Hippocampal formation (tissue), 2 donors: ENCODE measurements at regions not wholly inside any gene's neighbourhood (a gene's known extent, or its start where the extent isn't known, plus 50 kb on each side); places are given as distances from the start of the nearest gene placed in this dataset.

Source experiments
- DNase-seq, 2 donors: peaks; one replicate each; lab custom pipeline; 2025; lab: John Stamatoyannopoulos, UW

DNA sequence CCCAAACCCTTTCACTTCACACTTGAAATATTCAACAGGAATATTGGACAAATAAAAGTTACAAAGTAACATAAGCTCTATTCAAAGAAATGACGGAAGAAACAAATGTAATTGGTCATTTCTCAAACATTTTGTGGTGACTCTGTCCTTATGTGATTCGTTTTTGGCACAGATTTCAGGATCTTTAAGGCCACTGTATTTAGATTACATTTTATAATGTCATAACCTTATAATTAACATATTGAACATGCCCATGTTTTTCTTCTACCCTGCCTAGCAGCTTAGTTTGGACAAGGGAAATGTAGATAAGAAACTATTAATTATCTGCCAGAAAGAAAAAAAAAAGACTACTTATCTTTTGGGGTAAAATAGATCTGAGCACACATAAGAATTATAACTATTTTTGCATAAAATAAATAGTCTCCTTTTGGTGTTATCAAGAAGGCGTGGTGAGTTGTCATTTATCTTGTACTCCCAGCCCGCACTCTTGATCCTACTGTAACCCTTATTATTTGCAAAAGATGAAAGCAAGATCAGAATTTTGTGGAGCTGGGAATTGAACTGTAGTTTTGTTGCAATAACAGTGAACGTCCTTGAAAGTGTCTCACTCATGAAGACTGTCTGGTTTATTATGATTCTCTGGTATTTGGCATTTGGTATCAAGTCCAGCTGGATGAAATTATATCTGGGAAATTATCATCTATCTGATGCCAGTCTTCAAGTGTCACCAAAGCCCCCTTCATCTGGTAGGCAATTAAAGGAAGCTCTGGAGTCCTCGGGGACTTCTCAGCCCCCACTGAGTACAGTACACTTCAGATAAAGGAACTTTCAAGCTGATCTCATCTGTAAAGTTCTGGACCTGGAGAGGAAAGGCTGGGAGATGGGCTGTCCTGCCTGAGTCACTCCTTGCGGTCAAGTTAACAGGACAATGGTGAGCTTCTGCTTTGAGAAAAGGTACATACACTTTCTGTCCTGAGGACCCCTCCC lies 175.7 kb upstream of the INHBA start:
- DNase-seq: no peak

DNA sequence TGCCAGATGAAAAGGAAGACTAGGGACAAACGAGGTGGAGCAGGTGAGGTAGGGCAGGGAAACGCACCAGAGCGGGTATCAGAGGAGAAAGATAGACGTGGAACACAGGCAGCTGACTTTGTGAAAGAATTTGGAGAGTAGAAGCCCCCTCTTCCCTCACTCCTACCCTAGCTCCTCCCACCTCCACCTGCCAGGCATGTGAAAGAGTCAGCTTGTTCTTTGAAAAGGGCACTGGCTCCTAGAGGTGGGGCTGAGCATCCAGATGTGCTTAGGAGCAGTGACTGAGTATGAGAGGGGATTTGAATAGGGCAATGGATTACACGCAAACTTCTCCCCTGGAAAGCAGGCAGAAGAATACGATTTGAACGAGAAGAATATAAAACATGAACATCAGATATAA lies 174.2 kb upstream of the INHBA start:
- DNase-seq: no peak

DNA sequence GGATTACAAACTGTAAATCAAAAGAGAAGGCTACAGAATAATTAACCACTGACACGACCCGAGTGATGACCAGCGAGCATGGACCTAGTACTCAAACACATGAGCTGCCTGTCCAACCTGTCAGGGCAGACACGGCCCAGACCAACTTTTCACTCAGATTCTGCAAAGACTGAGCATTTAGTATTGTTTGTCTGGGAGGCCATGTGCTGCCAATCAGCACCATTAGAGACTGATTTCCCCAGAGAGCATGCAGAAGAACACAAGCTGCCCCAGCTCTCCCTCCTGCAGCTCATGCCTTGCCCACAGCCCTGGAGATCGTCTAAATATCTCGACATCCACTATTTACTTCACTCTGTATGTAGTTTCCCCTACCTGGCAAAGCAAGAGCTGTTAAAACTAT lies 172.6 kb upstream of the INHBA start:
- DNase-seq: no peak

DNA sequence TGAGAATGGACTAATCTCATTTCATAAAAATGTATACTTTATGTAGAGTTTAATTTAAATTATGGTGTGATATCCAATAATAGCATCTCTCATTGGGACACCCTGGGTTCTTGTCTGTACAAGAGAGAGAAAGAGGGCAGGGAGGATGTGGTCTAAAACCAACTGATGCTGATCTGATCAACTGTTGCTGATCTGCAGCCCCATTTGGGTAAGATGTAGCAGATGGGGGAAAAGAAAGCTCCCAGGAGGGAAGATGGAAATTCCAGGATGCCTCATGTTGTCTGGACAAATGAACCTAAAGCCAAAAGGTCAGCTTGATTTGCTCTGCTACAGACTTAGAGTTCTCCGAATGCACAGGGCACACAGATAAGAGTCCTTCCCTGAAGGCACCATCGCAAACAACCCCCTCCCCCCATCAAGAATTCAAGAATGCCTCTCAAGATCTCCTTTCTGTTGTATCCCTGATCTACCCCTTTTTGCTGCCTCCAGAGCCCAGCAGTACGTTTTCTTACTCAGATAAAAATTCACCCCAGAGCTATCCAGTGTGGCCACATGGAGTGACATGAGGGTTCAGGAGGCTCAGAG lies 171.4 kb upstream of the INHBA start:
- no peak for DNase-seq

DNA sequence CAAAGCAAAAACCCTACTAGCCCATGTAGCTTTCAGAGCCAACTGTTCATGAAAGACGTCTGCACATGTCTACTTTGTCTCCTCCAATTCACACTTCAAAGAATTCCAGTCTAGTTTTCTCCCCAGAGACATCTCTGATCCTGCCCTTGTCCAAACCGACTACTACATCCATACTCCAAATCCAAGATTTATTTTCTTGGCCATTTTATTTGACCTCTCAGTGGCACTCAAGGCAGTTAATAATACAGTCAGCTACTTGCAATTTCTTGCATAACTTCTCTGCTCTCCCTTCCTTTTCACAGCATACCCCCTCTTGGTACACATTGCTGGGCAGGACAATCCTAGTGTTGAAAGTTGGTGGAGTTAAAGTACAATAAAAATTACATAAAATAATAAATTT lies 170.9 kb upstream of the INHBA start:
- DNase-seq: no peak

DNA sequence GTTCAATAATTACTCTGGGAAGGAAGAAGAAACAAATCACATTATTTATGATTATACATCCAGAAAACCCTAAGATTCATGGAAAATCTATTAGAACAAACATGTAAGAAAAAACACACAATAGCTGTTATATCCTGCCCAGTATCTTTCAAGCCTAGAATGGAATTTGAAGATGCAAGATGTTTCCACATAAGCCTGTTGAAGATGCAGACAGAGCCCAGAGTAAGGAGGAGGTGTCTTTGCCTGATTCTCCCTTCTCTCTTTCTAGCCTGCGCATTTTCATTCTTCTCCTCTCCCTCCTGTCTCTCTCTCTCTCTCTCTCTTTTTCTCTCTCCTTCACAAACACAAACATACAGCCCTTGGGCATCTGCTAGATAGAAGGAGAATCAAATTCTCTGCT lies 170.1 kb upstream of the INHBA start:
- no peak for DNase-seq

DNA sequence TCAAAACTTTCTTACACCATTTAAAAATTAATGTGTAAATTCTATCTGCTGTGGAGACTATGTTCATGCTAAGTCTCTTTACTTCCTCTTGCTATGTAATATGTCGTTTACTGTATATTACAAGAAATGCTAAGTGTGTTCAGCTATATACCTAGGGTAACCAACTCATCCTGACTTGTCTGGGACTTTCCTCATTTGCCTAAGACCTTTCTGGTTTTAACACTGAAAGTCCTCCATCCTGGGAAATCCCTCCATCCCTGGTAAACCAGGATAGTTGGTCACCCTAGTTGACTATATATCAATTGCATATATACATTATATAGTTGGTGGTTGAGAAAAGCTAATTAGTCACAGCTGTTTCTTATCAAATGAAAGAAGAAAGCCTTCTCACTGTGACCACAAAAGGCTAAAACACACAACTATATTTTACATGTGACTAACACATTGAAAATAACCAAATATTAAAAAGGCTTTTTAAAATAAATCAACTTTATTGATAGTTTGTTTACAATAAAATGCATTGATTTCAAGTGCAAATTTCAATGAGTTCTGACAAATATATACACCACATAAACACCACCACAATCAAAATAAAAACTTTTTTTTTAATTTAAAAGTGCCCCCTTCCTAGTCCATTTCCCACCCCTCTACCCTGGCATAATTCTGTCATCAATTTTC lies 167.7 kb upstream of the INHBA start:
- DNase-seq: no peak

DNA sequence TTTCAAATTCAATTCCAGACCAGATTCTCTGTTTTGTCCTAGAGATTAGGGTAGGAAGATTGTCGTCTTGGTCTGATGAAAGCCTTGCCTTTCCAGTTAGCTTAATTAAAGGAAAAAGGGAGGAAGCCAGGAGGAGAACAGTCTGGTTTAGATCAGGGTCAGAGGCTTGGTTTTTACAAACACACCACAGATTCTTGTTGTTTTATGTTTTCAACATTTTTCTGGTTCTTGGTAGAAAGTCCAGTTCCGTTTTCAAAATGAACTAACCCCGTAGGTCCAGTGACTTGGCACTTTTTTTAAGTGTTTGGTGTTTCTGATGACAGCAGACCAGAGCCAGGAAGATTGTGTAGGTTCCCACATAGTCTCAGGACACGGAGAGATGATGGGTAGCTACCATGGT lies 167.1 kb upstream of the INHBA start:
- no peak for DNase-seq

DNA sequence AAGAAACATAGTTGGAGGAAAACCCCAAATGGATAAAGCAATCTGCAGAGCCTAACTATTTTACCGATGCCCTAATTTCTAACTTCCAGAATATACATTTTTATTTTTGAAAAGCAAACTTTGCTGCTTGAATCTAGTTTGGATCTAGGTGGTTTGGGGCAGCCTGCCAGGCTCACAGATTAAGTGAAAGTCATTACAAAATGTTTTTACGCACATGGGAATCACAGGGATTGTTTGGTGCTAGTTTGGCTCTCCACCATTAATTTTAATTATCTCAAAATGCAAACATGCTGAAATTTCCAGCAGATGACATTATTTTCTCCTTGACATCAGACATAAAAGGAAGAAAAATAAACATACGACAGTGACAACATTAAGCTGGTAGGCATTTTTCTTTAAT lies 166.7 kb upstream of the INHBA start:
- no peak for DNase-seq

DNA sequence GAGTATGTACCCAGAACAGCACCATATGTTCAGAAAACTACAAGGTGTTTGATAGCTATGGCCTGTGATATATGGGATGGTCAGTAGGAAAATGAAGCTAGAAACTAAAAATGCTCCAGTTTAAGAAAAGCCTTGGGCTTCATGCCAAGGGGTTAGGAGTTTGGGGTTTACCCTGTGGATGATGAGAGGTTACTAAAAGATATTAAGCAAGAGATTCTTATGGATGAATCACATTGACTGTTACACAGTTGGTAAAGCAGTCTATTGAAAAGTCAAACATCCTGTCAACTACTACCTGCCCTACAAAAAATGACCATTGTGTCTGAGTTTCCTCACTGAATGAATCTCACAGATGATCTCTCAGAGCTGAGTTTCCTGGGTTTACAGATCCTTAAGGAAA lies 166.2 kb upstream of the INHBA start:
- DNase-seq: no peak

DNA sequence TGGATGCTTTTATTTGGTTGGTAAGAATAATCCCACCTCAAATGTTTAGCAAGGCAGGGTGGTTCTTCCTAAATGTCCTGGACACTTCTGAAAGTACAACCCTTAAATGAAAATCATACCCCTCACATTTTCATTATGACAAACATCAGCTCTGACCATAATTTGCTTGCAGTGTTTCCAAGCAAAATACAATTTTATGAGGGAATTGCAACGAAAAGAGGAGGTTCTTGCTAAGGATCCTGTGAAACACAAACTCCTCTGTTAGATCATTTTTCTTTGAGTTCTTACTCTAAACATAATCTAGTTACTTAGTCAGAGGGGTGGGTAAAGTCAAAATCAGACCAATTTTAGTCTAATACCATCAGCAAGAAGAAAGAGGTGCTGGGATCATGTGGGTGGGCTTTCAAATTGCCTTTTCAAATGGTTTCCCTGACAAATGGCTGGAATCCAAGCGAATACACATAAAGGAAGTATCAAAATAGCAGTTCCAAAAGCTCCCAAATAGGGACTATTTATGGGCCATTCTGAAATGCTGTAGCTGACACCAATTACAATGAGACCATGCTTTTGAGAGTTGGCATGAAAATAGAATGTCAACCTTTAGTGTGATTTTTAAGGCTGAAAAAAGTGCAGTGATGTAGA lies 164.9 kb upstream of the INHBA start:
- DNase-seq: no peak

DNA sequence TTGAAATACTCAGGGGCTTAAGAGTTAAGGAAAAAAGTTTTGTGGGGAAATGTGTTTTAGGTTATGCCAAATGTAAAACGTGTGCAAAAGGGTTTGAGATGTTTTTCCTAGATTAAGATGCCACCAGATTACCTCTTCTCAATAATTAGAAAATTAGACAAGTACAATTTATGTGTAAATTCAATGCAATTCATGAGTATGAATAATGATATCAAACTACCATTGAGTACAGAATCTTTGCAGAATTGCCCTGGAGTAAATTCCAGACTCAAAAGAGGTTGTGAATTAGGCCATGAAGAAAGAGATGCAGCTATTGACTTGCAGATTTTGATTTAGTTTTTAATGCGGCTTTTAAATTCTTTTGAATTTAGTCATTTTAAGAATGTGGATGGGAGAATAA lies 159.4 kb upstream of the INHBA start:
- DNase-seq: no peak

DNA sequence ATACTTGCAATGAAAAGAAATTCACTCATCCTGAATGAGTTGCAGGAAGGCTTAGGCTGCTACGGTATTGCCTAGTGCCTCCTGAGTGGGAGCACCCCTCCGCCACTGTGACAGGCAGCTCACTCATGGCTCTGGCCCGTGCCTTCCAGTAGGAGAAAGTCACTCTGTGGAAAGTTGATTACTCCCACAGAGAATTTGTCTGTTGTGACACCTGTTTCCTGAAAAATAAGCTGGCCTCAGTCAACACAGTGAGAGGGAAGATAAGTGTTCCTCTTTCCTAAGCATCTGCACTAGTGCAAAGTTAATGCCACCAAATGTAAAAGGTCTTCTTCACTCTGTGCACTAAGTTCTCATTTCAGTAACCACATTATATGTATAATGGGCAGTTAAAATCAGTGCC lies 158.8 kb upstream of the INHBA start:
- no peak for DNase-seq

DNA sequence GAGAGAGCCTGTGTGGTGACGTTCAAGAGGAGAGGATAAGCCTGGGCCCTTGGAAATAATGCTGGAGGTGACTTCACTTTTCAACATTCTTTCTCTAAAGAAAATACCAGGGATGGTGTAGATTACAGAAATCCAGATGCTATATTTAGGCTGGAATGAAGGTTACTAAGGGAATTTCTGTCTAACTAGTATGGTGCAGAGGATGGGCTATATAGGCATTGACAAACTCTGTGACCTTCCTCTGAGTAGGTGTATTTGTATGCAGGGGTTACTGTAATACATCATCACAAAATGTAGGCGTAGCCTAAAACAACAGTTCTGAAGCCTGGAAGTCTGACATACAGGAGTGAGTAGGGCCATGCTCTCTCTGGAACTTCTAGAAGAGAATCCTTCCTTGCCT lies 155.3 kb upstream of the INHBA start:
- no peak for DNase-seq

DNA sequence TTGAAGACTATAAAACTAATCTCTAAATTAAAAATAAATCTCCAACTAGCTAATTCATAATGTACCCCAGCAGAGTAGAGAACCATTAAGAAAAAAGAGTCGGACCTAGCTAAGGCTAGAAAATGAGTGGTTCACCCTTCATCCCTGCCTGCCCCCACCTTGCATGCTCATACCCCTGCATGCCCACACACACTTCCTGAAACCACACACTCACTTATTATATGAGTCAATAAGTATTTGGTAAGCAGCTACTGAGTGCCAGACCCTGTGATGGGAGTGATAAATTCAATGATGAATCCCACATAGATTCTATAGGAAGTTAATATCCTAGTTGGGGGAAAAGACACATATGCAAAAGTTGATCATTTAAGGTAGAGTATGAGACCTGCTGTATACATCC lies 152.9 kb upstream of the INHBA start:
- DNase-seq: no peak

DNA sequence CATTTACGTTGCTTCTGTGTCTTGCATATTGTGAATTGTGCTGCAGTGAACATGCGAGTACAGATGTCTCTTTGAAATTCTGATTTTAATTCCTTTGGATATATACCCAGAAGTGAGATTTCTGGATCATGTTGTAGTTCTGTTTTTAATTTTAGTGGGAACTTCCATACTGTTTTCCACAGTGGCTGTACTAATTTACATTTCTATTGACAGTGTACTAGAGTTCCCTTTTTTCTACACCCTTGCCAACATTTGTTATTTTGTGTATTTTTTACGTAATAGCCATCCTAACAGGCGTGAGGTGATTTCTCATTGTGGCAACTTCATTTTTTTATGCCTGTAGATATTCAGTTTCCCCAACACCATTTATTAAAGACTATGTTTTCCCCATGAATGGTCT lies 144.7 kb upstream of the INHBA start:
- DNase-seq: no peak

DNA sequence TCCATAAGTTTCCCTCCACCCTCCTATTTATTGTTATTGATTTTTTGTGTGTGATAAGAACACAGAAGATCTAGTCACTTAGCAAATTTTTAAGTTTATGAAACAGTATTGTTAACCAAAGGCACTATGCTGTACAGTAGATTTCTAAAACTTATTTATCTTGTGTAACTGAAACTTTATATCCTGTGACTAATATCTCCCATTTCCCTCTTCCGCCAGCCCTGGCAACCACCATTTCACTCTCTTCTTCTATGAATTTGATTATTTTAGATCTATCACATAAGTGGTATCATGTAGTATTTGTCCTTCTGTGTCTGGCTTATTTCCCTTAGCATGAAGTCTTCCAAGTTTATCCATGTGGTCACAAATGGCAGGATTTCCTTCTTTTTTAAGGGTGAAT lies 144.3 kb upstream of the INHBA start:
- no peak for DNase-seq

DNA sequence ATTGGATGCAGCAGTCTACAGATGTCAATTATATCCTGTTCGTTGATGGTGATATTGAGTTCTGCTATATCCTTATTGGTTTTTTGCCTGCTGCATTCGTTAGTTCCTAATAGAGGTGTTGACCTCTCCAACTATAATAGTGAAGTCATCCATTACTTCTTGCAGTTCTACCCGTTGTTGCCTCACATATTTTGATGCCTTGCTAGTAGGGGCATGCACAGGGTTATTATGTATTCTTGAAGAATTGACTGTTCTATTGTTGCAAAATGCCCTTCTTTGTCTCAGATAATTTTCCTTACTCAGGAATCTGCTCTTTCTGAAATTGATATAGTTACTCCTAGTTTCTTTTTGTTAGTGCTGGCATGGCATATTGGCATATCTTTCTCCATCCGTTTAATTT lies 140.1 kb upstream of the INHBA start:
- DNase-seq: no peak

DNA sequence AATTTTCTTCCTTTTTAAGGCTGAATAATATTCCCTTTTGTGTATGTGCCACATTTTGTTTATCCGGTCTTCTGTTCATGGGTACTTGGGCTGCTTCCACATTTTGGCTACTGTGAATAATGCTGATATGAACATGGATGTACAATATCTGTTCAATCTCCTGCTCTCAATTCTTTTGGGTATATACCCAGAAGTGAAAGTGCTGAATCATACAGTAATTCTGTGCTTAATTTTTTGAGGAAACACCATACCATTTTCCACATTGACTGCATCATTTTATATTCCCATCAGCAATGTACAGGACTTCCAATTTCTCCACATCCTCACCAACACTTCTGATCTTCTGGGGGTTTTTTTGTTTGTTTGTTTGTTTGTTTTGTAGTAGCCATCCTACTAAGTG lies 135.0 kb upstream of the INHBA start:
- DNase-seq: no peak

DNA sequence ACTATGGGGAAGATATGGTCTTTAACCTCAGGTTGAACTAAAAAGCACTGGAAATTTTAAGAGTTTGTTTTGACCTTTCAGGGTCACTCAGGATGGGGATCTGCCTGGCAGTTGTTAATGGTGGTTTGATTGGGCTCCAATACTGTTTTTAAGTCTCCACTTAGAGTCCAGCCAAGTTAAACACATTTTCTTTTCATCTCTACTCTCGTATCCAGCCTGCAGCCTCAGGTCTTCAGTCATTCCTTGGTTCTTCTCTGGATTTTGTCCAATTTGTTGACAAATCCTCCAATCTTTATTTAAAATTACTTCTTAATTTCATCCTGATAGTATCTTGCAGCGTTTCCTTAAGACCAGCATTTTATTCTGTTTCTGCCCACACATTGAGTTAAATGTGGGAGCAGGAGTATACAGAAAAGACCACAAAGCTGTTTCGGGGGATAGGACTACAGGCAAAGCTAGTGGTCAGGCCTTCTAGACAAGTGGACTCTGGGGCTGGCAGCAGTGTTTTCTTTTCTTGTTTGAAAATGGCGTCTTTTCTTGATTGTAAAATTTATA lies 133.2 kb upstream of the INHBA start:
- DNase-seq: no peak

DNA sequence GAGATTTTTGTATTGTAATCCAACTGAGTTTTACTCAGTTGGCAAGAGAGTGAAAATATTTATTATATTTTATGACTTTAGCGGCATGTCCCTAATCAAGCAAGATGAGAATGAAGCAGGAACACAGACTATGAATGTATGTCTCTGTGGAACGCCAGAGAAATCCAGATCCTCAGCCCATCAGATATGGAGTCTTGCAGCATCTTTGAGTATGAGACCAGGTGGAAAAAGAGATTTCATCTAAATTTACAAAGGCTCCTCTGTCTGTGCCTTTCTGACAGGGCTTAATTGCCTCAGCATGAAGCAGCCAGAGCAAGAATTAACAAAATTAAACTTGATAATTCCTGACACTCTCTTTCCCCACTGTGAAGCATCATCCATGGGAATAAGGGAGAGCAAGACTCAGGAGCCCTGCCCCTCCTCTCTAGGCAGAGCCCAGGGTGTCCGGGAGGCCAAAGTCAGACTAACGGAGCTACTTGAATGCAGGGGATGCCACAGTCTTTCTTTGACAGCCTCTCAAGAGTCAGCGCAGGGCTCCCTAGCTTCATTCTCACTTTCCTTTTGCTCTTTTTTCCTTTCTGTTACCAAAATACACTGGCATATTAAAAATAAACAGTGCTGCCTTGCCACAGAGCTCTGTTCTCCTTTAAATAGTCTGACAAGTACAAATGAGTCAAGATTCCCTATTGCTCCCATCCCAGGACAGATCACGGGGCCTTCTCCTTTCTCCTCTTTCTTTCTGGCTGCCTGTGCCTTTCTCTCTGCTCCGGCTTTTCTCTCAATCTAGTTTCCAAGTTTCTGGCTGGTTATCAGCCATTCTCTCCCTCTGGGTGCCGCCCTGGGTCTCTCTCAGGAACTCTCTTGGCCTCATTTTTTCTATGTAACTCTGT lies 132.2 kb upstream of the INHBA start:
- DNase-seq: no peak
